ENCODE measurements at regions not wholly inside any gene's neighbourhood (a gene's known extent, or its start where the extent isn't known, plus 50 kb on each side); places are given as distances from the start of the nearest gene placed in this dataset.
"Not testable (repeated sequence)": the region's sequence is repeated elsewhere in the genome, so short reads cannot be mapped to it uniquely, and the experiment has no call there.

- TF ChIP-seq EZH2phosphoT487 (IDR thresholded peaks at IDR 0.05; ENCODE audit: borderline replicate concordance) (no peak), CTCF (conservative IDR thresholded peaks at IDR 0.05; ENCODE audit: low read length) (no peak)
- Histone ChIP-seq H3K4me3 (ENCODE audit: low read length, poor library complexity, severe bottlenecking) (no peak overlapping the region), H3K79me2 (ENCODE audit: insufficient read depth, low read length) (no peaks in the 10 kb centered on the region), H3K9ac (ENCODE audit: low read depth, low read length, poor library complexity, severe bottlenecking) (no peak overlapping the region), H3K9me3 (ENCODE audit: insufficient read depth, low read depth, low read length) (no peaks in the 10 kb centered on the region), H4K20me1 (ENCODE audit: insufficient read depth, low read length, poor library complexity, severe bottlenecking) (no peaks in the 10 kb centered on the region), H3F3A (ENCODE audit: low read depth) (no peaks in the 10 kb centered on the region), H3K4me1 (ENCODE audit: insufficient read depth, low read length, poor library complexity, severe bottlenecking) (no peaks in the 10 kb centered on the region), H3K36me3 (ENCODE audit: insufficient read depth, low read length) (no peaks in the 10 kb centered on the region), H2AFZ (ENCODE audit: low read length) (no peak overlapping the region), H3K4me2 (ENCODE audit: low read depth, low read length, poor library complexity, severe bottlenecking) (no peak overlapping the region), H3K27me3 (ENCODE audit: insufficient read depth, low read length, poor library complexity, severe bottlenecking) (no peaks in the 10 kb centered on the region), H3K9me2 (replicated peaks; ENCODE audit: low read depth, low read length) (no peaks in the 10 kb centered on the region)
These were observed 102.2 kb upstream of the DAB2 start for GRCh38 chr5:39526914-39527477.

- not testable (repeated sequence) for H3K9me3 ChIP-seq (ENCODE audit: insufficient read depth, low read depth, low read length); H3K27me3 ChIP-seq (ENCODE audit: insufficient read depth, low read length, poor library complexity, severe bottlenecking); H4K20me1 ChIP-seq (ENCODE audit: insufficient read depth, low read length, poor library complexity, severe bottlenecking); H3K36me3 ChIP-seq (ENCODE audit: insufficient read depth, low read length); H3K79me2 ChIP-seq (ENCODE audit: insufficient read depth, low read length); H3K4me2 ChIP-seq (ENCODE audit: low read depth, low read length, poor library complexity, severe bottlenecking); H3K4me1 ChIP-seq (ENCODE audit: insufficient read depth, low read length, poor library complexity, severe bottlenecking); H2AFZ ChIP-seq (ENCODE audit: low read length); H3K9me2 ChIP-seq (replicated peaks; ENCODE audit: low read depth, low read length); H3K9ac ChIP-seq (ENCODE audit: low read depth, low read length, poor library complexity, severe bottlenecking); H3F3A ChIP-seq (ENCODE audit: low read depth); H3K4me3 ChIP-seq (ENCODE audit: low read length, poor library complexity, severe bottlenecking)
These were observed 101.0 kb upstream of the DAB2 start for GRCh38 chr5:39525781-39526180.

- Histone ChIP-seq H3K36me3 (ENCODE audit: insufficient read depth, low read length) (no peaks in the 10 kb centered on the region), H3K9me2 (replicated peaks; ENCODE audit: low read depth, low read length) (no peaks in the 10 kb centered on the region), H3K9me3 (ENCODE audit: insufficient read depth, low read depth, low read length) (no peaks in the 10 kb centered on the region), H3K9ac (ENCODE audit: low read depth, low read length, poor library complexity, severe bottlenecking) (no peak overlapping the region), H4K20me1 (ENCODE audit: insufficient read depth, low read length, poor library complexity, severe bottlenecking) (no peaks in the 10 kb centered on the region), H3F3A (ENCODE audit: low read depth) (no peaks in the 10 kb centered on the region), H3K27me3 (ENCODE audit: insufficient read depth, low read length, poor library complexity, severe bottlenecking) (no peaks in the 10 kb centered on the region), H3K79me2 (ENCODE audit: insufficient read depth, low read length) (no peaks in the 10 kb centered on the region), H3K4me1 (ENCODE audit: insufficient read depth, low read length, poor library complexity, severe bottlenecking) (no peaks in the 10 kb centered on the region), H3K4me3 (ENCODE audit: low read length, poor library complexity, severe bottlenecking) (no peak overlapping the region), H3K4me2 (ENCODE audit: low read depth, low read length, poor library complexity, severe bottlenecking) (no peak overlapping the region), H2AFZ (ENCODE audit: low read length) (no peak overlapping the region)
- TF ChIP-seq EZH2phosphoT487 (IDR thresholded peaks at IDR 0.05; ENCODE audit: borderline replicate concordance): no peak
- TF ChIP-seq CTCF (conservative IDR thresholded peaks at IDR 0.05; ENCODE audit: low read length): no peak
These were observed 100.5 kb upstream of the DAB2 start for GRCh38 chr5:39525271-39525670.

GRCh38 chr5:39523821-39524220 is 99.0 kb upstream of the DAB2 start:
- Histone ChIP-seq H4K20me1 (ENCODE audit: insufficient read depth, low read length, poor library complexity, severe bottlenecking) (no peaks in the 10 kb centered on the region), H3K9ac (ENCODE audit: low read depth, low read length, poor library complexity, severe bottlenecking) (no peak overlapping the region), H3K27me3 (ENCODE audit: insufficient read depth, low read length, poor library complexity, severe bottlenecking) (no peaks in the 10 kb centered on the region), H3K36me3 (ENCODE audit: insufficient read depth, low read length) (no peaks in the 10 kb centered on the region), H3K4me2 (ENCODE audit: low read depth, low read length, poor library complexity, severe bottlenecking) (no peak overlapping the region), H2AFZ (ENCODE audit: low read length) (no peak overlapping the region), H3K4me3 (ENCODE audit: low read length, poor library complexity, severe bottlenecking) (no peak overlapping the region), H3K4me1 (ENCODE audit: insufficient read depth, low read length, poor library complexity, severe bottlenecking) (no peaks in the 10 kb centered on the region), H3K9me3 (ENCODE audit: insufficient read depth, low read depth, low read length) (no peaks in the 10 kb centered on the region), H3K79me2 (ENCODE audit: insufficient read depth, low read length) (no peaks in the 10 kb centered on the region), H3K9me2 (replicated peaks; ENCODE audit: low read depth, low read length) (no peaks in the 10 kb centered on the region), H3F3A (ENCODE audit: low read depth) (no peaks in the 10 kb centered on the region)
- TF ChIP-seq EZH2phosphoT487 (IDR thresholded peaks at IDR 0.05; ENCODE audit: borderline replicate concordance): no peak
- TF ChIP-seq CTCF (conservative IDR thresholded peaks at IDR 0.05; ENCODE audit: low read length): no peak

Measured in Loucy (cell line).